GM18870 (cell line): ENCODE measurements at regions not wholly inside any gene's neighbourhood (a gene's known extent, or its start where the extent isn't known, plus 50 kb on each side); places are given as distances from the start of the nearest gene placed in this dataset.

Experiments
- ATAC-seq: cut with Tn5 transposase; IDR thresholded peaks from one replicate; pipeline ENCODE4 v1.9.1; 2021; ENCODE audit warnings: moderate library complexity; ENCODE audit not compliant: unreplicated experiment

- ATAC-seq: no peak
Measured at GRCh38 chr19:32253683-32254508, 91.5 kb upstream of the ZNF507 start.

- no peak for ATAC-seq
Measured at GRCh38 chr19:32254509-32254890, 90.9 kb upstream of the ZNF507 start.

- no peak for ATAC-seq
Measured at GRCh38 chr19:32255536-32256295, 89.7 kb upstream of the ZNF507 start.

- ATAC-seq: no peak
Measured at GRCh38 chr19:32256341-32256975, 89.0 kb upstream of the ZNF507 start.

- no peak for ATAC-seq
Measured at GRCh38 chr19:32257326-32258073, 87.9 kb upstream of the ZNF507 start.

- no peak for ATAC-seq
Measured at GRCh38 chr19:32258167-32258566, 87.2 kb upstream of the ZNF507 start.

- no peak for ATAC-seq
Measured at GRCh38 chr19:32264568-32264967, 80.8 kb upstream of the ZNF507 start.

- no peak for ATAC-seq
Measured at GRCh38 chr19:32265995-32266394, 79.4 kb upstream of the ZNF507 start.

- ATAC-seq: no peak
Measured at GRCh38 chr19:32266460-32266859, 79.0 kb upstream of the ZNF507 start.

GRCh38 chr19:32268381-32268780 is 77.0 kb upstream of the ZNF507 start:
- no peak for ATAC-seq

- no peak for ATAC-seq
Measured at GRCh38 chr19:32269831-32270230, 75.6 kb upstream of the ZNF507 start.

- ATAC-seq: no peak
Measured at GRCh38 chr19:32273483-32273882, 71.9 kb upstream of the ZNF507 start.

GRCh38 chr19:32287086-32287485 is 58.3 kb upstream of the ZNF507 start:
- ATAC-seq: no peak

- ATAC-seq: no peak
Measured at GRCh38 chr19:32287811-32288227, 57.6 kb upstream of the ZNF507 start.

GRCh38 chr19:32289566-32290210 is 55.7 kb upstream of the ZNF507 start:
- ATAC-seq: no peak

GRCh38 chr19:32291876-32292275 is 53.5 kb upstream of the ZNF507 start:
- ATAC-seq: no peak

GRCh38 chr19:32294871-32295438 is 50.5 kb upstream of the ZNF507 start:
- ATAC-seq: no peak
